HL-60 (cell line): ENCODE measurements at regions not wholly inside any gene's neighbourhood (a gene's known extent, or its start where the extent isn't known, plus 50 kb on each side); places are given as distances from the start of the nearest gene placed in this dataset.

ENCODE experiments used
- DNase-seq, 2 experiments: peaks; one replicate each; pipeline ENCODE4 v3.0.0-alpha.2; 2010 to 2020; ENCODE audit warnings: low read depth in 1 of 2, low spot score in 1 of 2
- H3K27ac ChIP-seq: fragments of 250-450 bp; sonication (Bioruptor Pico); replicated peaks from 2 replicates; pipeline ENCODE4 v1.5.1; 2020; ENCODE audit warnings: mild to moderate bottlenecking, moderate library complexity
- H3K27me3 ChIP-seq: fragments of 250-450 bp; sonication (Bioruptor Pico); 2 replicates; pipeline ENCODE4 v1.5.1; 2021; ENCODE audit warnings: mild to moderate bottlenecking, moderate library complexity; ENCODE audit not compliant: insufficient read depth, poor library complexity, severe bottlenecking
- H3K4me3 ChIP-seq: replicated peaks from 2 replicates; pipeline ENCODE4 v1.5.1; 2011; ENCODE audit warnings: mild to moderate bottlenecking, control low read depth, low read length; ENCODE audit not compliant: insufficient read depth
- CTCF ChIP-seq: IDR thresholded peaks from one replicate; pipeline ENCODE4 v1.5.1; 2011; ENCODE audit warnings: low read length, control low read depth, inconsistent platforms; ENCODE audit not compliant: insufficient read depth
- GABPA ChIP-seq: IDR thresholded peaks from 2 replicates; pipeline ENCODE4 v1.6.1; 2012; ENCODE audit warnings: low read depth
- POLR2AphosphoS5 ChIP-seq: IDR thresholded peaks from 2 replicates; pipeline ENCODE4 v1.6.1; 2012; ENCODE audit warnings: low read depth
- REST ChIP-seq: IDR thresholded peaks from 2 replicates; pipeline ENCODE4 v1.6.1; 2012; ENCODE audit warnings: low read depth; ENCODE audit not compliant: insufficient replicate concordance
- SPI1 ChIP-seq: IDR thresholded peaks from 2 replicates; pipeline ENCODE4 v1.6.1; 2012; ENCODE audit warnings: low read depth, mild to moderate bottlenecking, borderline replicate concordance

- no peak for DNase-seq
- no peaks in the 10 kb centered on the region for H3K27me3 ChIP-seq
- no peak for TF ChIP-seq CTCF
- no peak for TF ChIP-seq POLR2AphosphoS5
- TF ChIP-seq GABPA, result no peak
- TF ChIP-seq REST, result no peak
- TF ChIP-seq SPI1, result no peak
- H3K27ac ChIP-seq, result no peak overlapping the region
- H3K4me3 ChIP-seq, result no peak overlapping the region
These were observed 298.7 kb downstream of the RPL10L start for GRCh38 chr14:46352844-46353243.

GRCh38 chr14:46344327-46344937 is 307.1 kb downstream of the RPL10L start:
- H3K27me3 ChIP-seq, result no peaks in the 10 kb centered on the region
- H3K4me3 ChIP-seq, result no peak overlapping the region
- no peak for TF ChIP-seq SPI1
- peak; percentile 43 for TF ChIP-seq CTCF
- H3K27ac ChIP-seq, result no peak overlapping the region
- peak; percentile 11 to 12 for DNase-seq

- no peak overlapping the region for H3K27ac ChIP-seq
- DNase-seq, result no peak
- no peaks in the 10 kb centered on the region for H3K27me3 ChIP-seq
- no peak overlapping the region for H3K4me3 ChIP-seq
- no peak for TF ChIP-seq SPI1
- TF ChIP-seq POLR2AphosphoS5, result no peak
These were observed 325.8 kb downstream of the RPL10L start for GRCh38 chr14:46325777-46326176.

- DNase-seq, result no peak
- Histone ChIP-seq H3K27me3 (no peaks in the 10 kb centered on the region), H3K4me3 (no peak overlapping the region), H3K27ac (no peak overlapping the region)
- TF ChIP-seq CTCF (no peak), REST (no peak), SPI1 (no peak), POLR2AphosphoS5 (no peak), GABPA (no peak)
These were observed 326.4 kb downstream of the RPL10L start for GRCh38 chr14:46325157-46325556.
